ENCODE measurements at regions not wholly inside any gene's neighbourhood (a gene's known extent, or its start where the extent isn't known, plus 50 kb on each side); places are given as distances from the start of the nearest gene placed in this dataset.
"Not testable (repeated sequence)": the region's sequence is repeated elsewhere in the genome, so short reads cannot be mapped to it uniquely, and the experiment has no call there.

DNA sequence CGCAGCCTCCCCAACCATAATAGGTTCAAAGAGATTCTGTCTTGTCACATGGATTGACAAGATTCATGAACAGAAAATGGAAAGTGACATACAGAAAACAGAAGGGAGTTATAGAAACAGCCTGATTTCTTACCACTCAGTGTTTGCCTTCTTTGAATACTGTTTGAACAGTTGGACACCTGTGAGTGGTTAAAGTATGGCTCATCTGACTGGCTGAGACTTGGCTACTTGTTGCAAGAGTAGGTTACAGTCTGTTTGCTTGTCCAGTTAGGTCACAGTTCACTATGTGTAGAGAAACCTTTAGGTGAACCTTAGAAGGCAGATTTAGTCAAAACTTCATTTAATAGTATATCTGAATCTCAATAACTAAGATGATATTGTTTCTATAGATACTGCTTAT lies 1003.9 kb upstream of the EPHA6 start:
- no peak for DNase-seq
- Histone ChIP-seq H3K4me1 (no peaks in the 10 kb centered on the region), H3K36me3 (no peaks in the 10 kb centered on the region), H3K27ac (no peak overlapping the region), H3K27me3 (no peaks in the 10 kb centered on the region), H3K4me3 (replicated peaks in 1 of 3) (no peak overlapping the region), H3K9me3 (no peaks in the 10 kb centered on the region)
- intact Hi-C loops (cut with DNase I) = no loop called here
- no peak for TF ChIP-seq POLR2A (IDR thresholded peaks at IDR 0.05)
- TF ChIP-seq, protein P1, sequence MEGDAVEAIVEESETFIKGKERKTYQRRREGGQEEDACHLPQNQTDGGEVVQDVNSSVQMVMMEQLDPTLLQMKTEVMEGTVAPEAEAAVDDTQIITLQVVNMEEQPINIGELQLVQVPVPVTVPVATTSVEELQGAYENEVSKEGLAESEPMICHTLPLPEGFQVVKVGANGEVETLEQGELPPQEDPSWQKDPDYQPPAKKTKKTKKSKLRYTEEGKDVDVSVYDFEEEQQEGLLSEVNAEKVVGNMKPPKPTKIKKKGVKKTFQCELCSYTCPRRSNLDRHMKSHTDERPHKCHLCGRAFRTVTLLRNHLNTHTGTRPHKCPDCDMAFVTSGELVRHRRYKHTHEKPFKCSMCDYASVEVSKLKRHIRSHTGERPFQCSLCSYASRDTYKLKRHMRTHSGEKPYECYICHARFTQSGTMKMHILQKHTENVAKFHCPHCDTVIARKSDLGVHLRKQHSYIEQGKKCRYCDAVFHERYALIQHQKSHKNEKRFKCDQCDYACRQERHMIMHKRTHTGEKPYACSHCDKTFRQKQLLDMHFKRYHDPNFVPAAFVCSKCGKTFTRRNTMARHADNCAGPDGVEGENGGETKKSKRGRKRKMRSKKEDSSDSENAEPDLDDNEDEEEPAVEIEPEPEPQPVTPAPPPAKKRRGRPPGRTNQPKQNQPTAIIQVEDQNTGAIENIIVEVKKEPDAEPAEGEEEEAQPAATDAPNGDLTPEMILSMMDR (IDR thresholded peaks at IDR 0.05) = no peak
- WGBS, 2 donors = 97 to 98% methylated on average over 1 of the region's 1 CpG

DNA sequence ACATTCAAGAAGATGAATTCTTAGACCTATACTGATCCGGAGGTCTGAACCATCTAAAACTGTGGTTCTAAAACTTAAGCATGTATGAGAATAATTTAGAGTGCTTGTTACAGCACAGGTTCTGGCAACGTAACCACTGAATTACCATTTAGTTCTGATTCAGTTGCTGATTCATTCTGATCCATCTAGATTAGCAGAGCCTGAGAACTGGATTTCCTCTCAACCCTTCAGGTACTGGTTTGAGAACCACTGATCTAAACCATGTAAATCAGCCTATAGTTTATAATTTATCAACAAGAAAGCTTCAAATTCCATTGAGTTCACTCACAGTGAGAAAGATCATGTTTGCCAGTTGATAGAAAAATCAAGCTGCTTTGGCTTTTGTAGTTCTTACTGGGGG lies 1001.1 kb upstream of the EPHA6 start:
- DNase-seq = no peak
- WGBS, 2 donors = 60 to 67% methylated on average over 2 of the region's 2 CpGs
- TF ChIP-seq, protein P1 (IDR thresholded peaks at IDR 0.05) = no peak
- no peak for TF ChIP-seq POLR2A (IDR thresholded peaks at IDR 0.05)
- intact Hi-C loops (cut with DNase I) = no loop called here
- H3K27me3 ChIP-seq = no peaks in the 10 kb centered on the region
- H3K4me1 ChIP-seq = no peaks in the 10 kb centered on the region
- H3K36me3 ChIP-seq = no peaks in the 10 kb centered on the region
- H3K9me3 ChIP-seq = no peaks in the 10 kb centered on the region
- H3K4me3 ChIP-seq (replicated peaks in 1 of 3) = no peak overlapping the region
- no peak overlapping the region for H3K27ac ChIP-seq

DNA sequence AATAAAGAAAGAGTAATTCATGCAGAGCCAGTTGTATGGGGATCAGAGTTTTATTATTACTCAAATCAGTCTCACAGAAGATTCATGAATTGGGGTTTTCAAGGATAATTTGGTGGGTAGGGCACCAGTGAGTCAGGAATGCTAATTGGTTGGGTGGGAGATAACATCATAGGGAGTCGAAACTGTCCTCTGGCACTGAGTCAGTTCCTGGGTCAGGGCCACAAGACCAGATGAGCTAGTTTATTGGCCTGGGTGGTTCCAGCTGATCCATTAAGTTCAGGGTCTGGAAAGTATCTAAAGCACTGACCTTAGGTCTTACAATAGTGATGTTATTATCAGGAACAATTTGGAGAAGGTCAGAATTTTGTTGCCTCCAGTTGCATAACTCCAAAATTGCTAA lies 998.6 kb upstream of the EPHA6 start:
- TF ChIP-seq, protein P1 (IDR thresholded peaks at IDR 0.05) = no peak
- TF ChIP-seq POLR2A (IDR thresholded peaks at IDR 0.05) = no peak
- no peak for DNase-seq
- Histone ChIP-seq H3K9me3 (no peaks in the 10 kb centered on the region), H3K4me3 (replicated peaks in 1 of 3) (no peak overlapping the region), H3K27me3 (no peaks in the 10 kb centered on the region), H3K4me1 (no peaks in the 10 kb centered on the region), H3K36me3 (no peaks in the 10 kb centered on the region), H3K27ac (no peak overlapping the region)
- intact Hi-C loops (cut with DNase I) = no loop called here
- 53 to 67% methylated on average over 1 of the region's 1 CpG for WGBS, 2 donors

DNA sequence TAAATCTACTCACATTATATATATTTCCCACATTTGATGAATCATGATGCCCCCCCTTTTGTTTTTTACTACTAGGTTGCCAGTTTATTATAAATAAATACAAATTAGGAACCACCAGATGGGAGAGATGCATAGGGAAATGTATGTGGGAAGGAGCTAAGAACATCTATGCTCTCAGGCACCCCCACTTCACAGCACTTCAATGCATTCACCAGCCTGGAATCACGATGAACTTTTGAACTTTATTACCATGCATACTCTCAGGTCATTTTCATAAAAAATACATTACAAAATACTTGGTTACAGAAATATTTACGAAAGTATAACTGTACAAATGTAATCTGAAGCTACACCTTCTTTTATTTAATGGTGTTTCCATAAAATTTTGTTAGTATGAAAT lies 988.0 kb upstream of the EPHA6 start:
- Histone ChIP-seq H3K27ac (no peak overlapping the region), H3K4me3 (replicated peaks in 1 of 3) (no peak overlapping the region), H3K27me3 (no peaks in the 10 kb centered on the region), H3K4me1 (no peaks in the 10 kb centered on the region), H3K9me3 (no peaks in the 10 kb centered on the region), H3K36me3 (no peaks in the 10 kb centered on the region)
- no peak for TF ChIP-seq POLR2A (IDR thresholded peaks at IDR 0.05)
- TF ChIP-seq, protein P1 (IDR thresholded peaks at IDR 0.05) = no peak
- DNase-seq = no peak
- WGBS, 2 donors = 71 to 77% methylated on average over 2 of the region's 2 CpGs
- intact Hi-C loops (cut with DNase I) = no loop called here

DNA sequence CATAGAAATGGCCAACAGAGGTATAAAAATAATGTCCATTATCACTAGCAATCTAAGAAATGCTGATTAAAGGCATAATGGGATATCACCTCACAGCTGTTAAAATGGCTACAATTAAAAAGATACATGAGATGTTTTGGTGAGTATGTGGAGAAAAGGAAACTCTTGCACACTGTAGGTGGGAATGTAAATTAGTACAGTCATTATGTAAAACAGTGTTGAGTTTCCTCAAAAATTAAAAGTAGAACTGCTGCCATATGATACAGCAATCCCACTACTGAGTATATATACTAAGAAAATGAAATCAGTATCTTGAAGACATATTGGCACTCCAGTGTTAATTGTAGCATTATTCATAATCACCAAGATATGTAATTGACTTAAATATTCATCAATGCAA lies 982.2 kb upstream of the EPHA6 start:
- no peaks in the 10 kb centered on the region for H3K9me3 ChIP-seq
- intact Hi-C loops (cut with DNase I) = no loop called here
- no peak overlapping the region for H3K4me3 ChIP-seq (replicated peaks in 1 of 3)
- TF ChIP-seq, protein P1 (IDR thresholded peaks at IDR 0.05) = no peak
- no peak for TF ChIP-seq POLR2A (IDR thresholded peaks at IDR 0.05)
- H3K27ac ChIP-seq = no peak overlapping the region
- no peaks in the 10 kb centered on the region for H3K36me3 ChIP-seq
- DNase-seq = no peak
- H3K4me1 ChIP-seq = no peaks in the 10 kb centered on the region
- H3K27me3 ChIP-seq = no peaks in the 10 kb centered on the region

DNA sequence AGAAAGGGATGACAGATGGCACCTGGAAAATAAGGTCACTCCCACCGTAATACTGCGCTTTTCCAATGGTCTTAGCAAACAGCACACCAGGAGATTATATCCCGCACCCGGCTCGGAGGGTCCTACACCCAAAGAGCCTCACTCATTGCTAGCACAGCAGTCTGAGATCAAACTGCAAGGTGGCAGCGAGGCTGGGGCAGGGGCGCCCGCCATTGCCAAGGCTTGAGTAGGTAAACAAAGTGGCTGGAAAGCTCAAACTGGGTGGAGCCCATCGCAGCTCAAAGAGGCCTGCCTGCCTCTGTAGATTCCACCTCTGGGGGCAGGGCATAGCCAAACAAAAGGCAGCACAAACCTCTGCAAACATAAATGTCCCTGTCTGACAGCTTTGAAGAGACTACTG lies 953.8 kb upstream of the EPHA6 start:
- H3K36me3 ChIP-seq; intact Hi-C loops (cut with DNase I); H3K27me3 ChIP-seq; H3K9me3 ChIP-seq; H3K4me1 ChIP-seq; H3K4me3 ChIP-seq (replicated peaks in 1 of 3); H3K27ac ChIP-seq; DNase-seq: not testable (repeated sequence)
- 98% methylated on average over 5 of the region's 9 CpGs; no CpG with 5 or more reads in 1 of the 2 donors for WGBS, 2 donors
